ENCODE measurements at regions not wholly inside any gene's neighbourhood (a gene's known extent, or its start where the extent isn't known, plus 50 kb on each side); places are given as distances from the start of the nearest gene placed in this dataset.
"Not testable (repeated sequence)": the region's sequence is repeated elsewhere in the genome, so short reads cannot be mapped to it uniquely, and the experiment has no call there.

- Histone ChIP-seq H3K27ac (no peak overlapping the region), H3K4me1 (no peaks in the 10 kb centered on the region), H3K36me3 (no peaks in the 10 kb centered on the region), H3K4me3 (no peak overlapping the region), H3K9me3 (peaks cover 0 to 6% (median 0%) of the 10 kb centered on the region in 3 donors), H3K27me3 (no peaks in the 10 kb centered on the region)
- 36 to 70% methylated on average over 1 of the region's 1 CpG for WGBS, 2 donors (ENCODE audit: low coverage in 1 of 2)
- no peak for ATAC-seq
- TF ChIP-seq EP300 (IDR thresholded peaks at IDR 0.05) (no peak), POLR2AphosphoS5 (IDR thresholded peaks at IDR 0.05) (no peak), CTCF (IDR thresholded peaks at IDR 0.05) (no peak), POLR2A (IDR thresholded peaks at IDR 0.05) (no peak)
Measured at GRCh38 chr7:45435846-45436245, 138.3 kb upstream of the ADCY1 start.

GRCh38 chr7:45440776-45441175, 133.4 kb upstream of the ADCY1 start:
- not testable (repeated sequence) for H3K9me3 ChIP-seq, ATAC-seq, H3K27ac ChIP-seq, H3K36me3 ChIP-seq, H3K4me1 ChIP-seq, H3K27me3 ChIP-seq, H3K4me3 ChIP-seq
- 79% methylated on average over 1 of the region's 1 CpG; no CpG with 5 or more reads in 1 of the 2 donors for WGBS, 2 donors (ENCODE audit: low coverage in 1 of 2)

- no peaks in the 10 kb centered on the region for H3K36me3 ChIP-seq
- H3K4me3 ChIP-seq: no peak overlapping the region
- H3K27ac ChIP-seq: no peak overlapping the region
- no peak for ATAC-seq
- no peaks in the 10 kb centered on the region for H3K4me1 ChIP-seq
- TF ChIP-seq POLR2A (IDR thresholded peaks at IDR 0.05) (no peak), EP300 (IDR thresholded peaks at IDR 0.05) (no peak), CTCF (IDR thresholded peaks at IDR 0.05) (no peak), POLR2AphosphoS5 (IDR thresholded peaks at IDR 0.05) (no peak)
- H3K9me3 ChIP-seq: peaks cover 0 to 6% (median 0%) of the 10 kb centered on the region in 3 donors
- H3K27me3 ChIP-seq: no peaks in the 10 kb centered on the region
- 0 to 71% methylated on average over 1 of the region's 1 CpG for WGBS, 2 donors (ENCODE audit: low coverage in 1 of 2)
Measured at GRCh38 chr7:45443263-45443662, 130.9 kb upstream of the ADCY1 start.

- no peak overlapping the region for H3K4me3 ChIP-seq
- TF ChIP-seq POLR2AphosphoS5 (IDR thresholded peaks at IDR 0.05) (no peak), POLR2A (IDR thresholded peaks at IDR 0.05) (no peak), CTCF (IDR thresholded peaks at IDR 0.05) (no peak), EP300 (IDR thresholded peaks at IDR 0.05) (no peak)
- H3K27me3 ChIP-seq: peaks cover 3% of the 10 kb centered on the region
- H3K36me3 ChIP-seq: no peaks in the 10 kb centered on the region
- H3K27ac ChIP-seq: no peak overlapping the region
- ATAC-seq: no peak
- no peaks in the 10 kb centered on the region for H3K4me1 ChIP-seq
- 63 to 69% methylated on average over 2 of the region's 2 CpGs for WGBS, 2 donors (ENCODE audit: low coverage in 1 of 2)
- H3K9me3 ChIP-seq: no peaks in the 10 kb centered on the region
Measured at GRCh38 chr7:45446195-45446944, 127.8 kb upstream of the ADCY1 start.

GRCh38 chr7:45447296-45447695, 126.9 kb upstream of the ADCY1 start:
- Histone ChIP-seq H3K27ac (no peak overlapping the region), H3K9me3 (no peaks in the 10 kb centered on the region), H3K4me3 (no peak overlapping the region), H3K27me3 (peaks cover 3% of the 10 kb centered on the region), H3K4me1 (no peaks in the 10 kb centered on the region), H3K36me3 (no peaks in the 10 kb centered on the region)
- ATAC-seq: no peak
- WGBS, 2 donors (ENCODE audit: low coverage in 1 of 2): 73% methylated on average over 1 of the region's 1 CpG; no CpG with 5 or more reads in 1 of the 2 donors
- TF ChIP-seq POLR2A (IDR thresholded peaks at IDR 0.05): no peak
- no peak for TF ChIP-seq POLR2AphosphoS5 (IDR thresholded peaks at IDR 0.05)
- no peak for TF ChIP-seq CTCF (IDR thresholded peaks at IDR 0.05)
- TF ChIP-seq EP300 (IDR thresholded peaks at IDR 0.05): no peak

All from gastroesophageal sphincter (tissue), 4 donors.